ENCODE measurements at regions not wholly inside any gene's neighbourhood (a gene's known extent, or its start where the extent isn't known, plus 50 kb on each side); places are given as distances from the start of the nearest gene placed in this dataset.
"Not testable (repeated sequence)": the region's sequence is repeated elsewhere in the genome, so short reads cannot be mapped to it uniquely, and the experiment has no call there.

DNA sequence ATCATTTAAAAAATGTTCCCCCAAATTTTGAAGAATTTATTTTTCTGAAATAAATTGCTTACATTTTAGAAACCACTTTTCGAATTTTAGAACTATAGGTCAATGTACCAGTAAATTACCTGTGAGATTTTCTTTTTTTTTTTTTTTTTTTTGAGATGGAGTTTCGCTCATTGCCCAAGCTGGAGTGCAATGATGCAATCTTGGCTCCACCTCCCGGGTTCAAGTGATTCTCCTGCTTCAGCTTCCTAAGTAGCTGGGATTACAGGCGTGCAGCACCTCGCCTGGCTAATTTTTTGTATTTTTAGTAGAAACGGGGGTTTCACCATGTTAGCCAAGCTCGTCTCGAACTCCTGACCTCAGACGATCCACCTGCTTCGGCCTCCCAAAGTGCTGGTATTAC, 295.1 kb upstream of the ID2 start:
- TF ChIP-seq CTCF (conservative IDR thresholded peaks at IDR 0.05; ENCODE audit: low read length); EZH2phosphoT487 (IDR thresholded peaks at IDR 0.05; ENCODE audit: borderline replicate concordance): not testable (repeated sequence)

All from Loucy (cell line).